ENCODE measurements at regions not wholly inside any gene's neighbourhood (a gene's known extent, or its start where the extent isn't known, plus 50 kb on each side); places are given as distances from the start of the nearest gene placed in this dataset.

DNA sequence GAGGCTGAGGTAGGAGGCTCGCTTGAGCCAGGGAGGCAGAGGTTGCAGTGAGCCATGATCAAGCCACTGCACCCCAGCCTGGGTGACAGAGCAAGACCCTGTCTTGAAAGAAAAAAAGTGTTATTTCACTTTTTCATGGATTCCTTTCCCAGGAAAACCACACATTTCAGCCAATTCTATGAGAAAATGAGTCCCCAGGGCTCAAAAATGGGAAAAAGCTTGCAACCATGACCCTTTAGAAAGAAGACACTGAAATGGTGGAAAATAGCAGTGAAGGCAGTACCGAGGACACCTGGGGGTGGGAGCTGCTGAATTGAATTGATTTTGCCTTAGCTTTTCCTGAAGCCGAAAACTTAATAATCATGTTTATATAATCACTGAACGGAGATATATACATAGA, 284.2 kb upstream of the HDAC4 start:
- DNase-seq, result no peak

DNA sequence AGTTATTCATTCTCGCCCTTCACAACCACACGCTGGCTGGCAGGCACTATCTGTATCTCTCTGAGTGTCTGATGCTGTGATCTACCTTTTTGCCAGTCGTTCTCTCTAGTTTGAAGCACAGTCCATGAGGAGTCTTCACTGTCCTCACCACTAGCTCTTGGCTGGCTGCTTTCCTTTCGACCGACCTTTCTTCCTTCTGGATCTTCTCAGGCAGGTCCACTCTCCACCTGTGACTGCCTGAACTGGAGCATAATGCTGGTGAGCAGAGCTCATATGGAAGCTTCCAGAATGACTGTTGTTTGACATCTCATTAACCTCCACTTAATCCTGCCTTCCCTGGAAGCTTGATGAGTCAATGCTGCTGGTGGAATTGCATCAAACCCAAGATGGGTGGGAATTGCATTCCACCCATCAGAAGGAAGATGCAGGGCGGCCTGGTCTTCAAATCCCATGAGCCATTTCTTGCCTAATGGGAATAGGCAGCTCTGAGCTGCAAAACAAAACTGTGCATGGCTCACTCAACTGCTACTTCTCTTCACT, 283.5 kb upstream of the HDAC4 start:
- no peak for DNase-seq

DNA sequence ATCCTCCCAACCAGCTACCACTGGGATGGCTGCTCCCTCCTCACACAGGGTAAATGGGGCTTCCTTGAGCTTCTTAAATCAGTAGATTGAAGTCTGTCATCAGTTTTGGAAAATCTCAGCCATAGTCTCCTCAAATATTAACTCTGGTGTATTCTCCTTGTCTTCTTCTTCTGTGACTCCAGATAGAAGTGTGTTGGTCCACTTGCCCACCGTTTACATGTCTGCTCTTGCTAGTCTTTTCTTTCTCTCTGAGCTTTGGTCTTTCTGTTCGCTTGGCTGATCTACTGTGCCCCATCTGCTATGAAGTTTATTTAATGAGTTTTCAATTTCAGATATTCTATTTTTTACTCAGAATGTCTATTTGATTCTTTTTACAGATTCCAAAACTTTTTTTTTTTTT, 281.7 kb upstream of the HDAC4 start:
- no peak for DNase-seq

DNA sequence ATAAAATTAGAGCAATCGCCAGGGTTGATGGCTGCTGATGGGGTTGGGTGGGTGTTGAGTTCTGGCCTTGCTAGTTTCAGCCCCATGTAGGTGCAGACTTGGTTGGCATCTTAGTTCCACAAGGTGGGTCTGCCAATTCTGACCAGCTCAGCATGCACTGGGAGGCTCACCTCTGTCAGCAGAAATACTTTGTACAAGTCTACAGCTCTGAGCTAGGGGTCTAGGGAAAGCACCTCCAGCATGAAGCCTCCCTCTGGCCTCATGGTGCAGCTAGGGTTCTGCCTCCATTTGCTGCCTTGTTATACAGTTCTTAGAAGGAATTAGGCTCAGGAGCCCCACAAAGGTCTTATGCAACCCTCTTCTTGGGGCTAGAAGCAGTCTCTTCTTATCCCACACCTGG, 278.9 kb upstream of the HDAC4 start:
- no peak for DNase-seq

- no peak for DNase-seq
Observed at GRCh38 chr2:239678666-239679296, 278.0 kb upstream of the HDAC4 start.

DNA sequence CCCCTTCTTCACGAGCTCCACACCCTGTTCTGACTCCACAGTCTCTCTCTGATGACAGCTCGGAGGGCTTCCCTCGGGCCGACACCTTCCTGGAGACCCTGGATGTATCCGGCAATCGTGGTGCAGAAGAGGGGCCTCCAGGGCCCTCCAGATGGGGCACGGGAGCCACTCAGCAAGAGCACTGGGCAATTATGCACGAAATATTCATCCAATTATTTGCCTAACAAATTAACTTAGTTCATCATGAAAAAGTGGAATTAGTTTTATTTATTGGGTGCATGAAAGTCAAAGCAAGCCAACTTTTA, 277.3 kb upstream of the HDAC4 start:
- DNase-seq, result no peak

GRCh38 chr2:239677453-239678185, 276.8 kb upstream of the HDAC4 start:
- no peak for DNase-seq

GRCh38 chr2:239676716-239677452, 276.1 kb upstream of the HDAC4 start:
- DNase-seq, result no peak

DNA sequence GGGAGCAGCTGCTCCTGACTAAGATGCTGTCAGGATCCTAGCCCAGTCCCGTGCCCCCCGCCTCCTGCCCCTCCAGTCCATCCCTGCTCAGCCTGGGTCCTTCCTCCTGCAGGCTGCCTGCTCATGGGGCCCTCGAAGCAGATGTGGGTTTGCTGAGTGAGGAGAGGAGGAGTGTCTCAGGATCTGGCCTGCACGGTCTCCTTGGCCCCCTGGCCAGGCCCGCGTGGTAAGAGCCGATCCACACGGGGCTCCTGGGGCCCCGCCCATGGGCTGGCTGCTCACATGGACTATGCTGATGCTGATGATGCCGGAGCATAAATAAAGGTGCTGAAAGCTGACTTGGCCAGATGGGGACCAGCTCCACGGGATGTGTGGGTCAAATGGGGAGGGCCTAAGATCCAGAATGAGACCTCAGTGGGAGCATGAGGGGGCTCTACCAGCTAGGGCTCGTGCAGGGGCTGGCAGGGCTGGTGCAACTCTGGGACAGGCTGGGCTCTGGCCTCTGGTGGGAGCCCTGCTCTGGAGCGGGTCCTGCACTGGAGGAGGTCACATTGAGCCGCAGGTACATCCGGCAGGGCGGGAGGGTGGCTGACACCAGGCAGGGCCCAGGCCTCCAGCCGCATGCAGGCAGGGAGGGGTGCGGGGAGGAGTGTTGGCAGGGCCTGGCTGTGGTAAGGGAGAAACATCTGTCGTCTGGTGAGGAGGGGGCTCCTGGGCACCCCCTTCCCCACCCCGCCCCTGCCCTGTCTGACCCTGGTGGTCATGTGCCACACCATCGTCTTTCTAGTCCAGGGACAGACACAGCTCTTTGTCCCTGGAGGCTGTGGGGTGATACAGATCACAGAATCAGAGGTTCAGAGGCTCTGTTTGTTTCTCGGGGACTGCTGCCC, 275.3 kb upstream of the HDAC4 start:
- DNase-seq, result no peak

DNA sequence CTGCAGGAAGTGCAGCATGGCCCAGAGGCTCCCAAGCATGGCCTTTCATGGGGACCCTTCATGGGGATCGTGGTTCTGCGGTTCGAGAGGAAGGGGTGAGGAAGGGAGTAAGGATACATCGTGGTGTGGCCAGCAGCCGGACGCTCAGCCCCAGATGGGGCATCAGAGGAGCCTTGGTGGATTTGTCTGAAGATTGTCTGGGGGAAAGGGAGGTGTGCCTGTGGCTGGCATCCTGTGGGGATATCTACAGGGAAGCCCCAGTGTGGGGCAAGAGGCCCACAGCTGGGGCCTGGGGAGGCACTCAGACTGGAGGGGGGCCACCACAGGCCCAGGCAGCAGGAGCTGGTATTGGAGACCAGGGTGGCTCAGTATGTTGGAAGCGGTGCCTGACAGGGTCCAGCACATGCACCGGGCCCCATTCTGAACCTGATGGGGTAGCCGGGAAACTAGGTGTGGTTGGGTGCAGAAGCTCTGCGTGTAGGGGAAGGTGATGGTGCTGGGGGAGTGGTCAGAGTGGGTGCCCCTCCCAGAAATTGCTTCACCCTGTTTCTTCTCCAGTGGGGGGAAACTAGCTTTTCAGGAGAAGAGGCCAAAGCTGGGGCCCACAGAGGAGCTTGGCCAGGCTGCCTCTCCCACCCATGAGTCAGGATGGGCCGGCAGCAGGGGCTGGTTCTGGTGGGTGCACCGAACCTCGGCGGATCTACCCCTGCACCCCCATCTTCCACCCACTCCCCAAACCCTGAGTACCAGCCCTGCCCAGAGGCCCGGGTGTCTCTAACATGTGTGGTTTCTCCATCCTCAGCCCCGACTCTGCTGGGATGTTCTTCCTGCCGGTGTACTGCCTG, 274.4 kb upstream of the HDAC4 start:
- DNase-seq, result no peak

GRCh38 chr2:239674101-239674980, 273.5 kb upstream of the HDAC4 start:
- DNase-seq, result no peak

DNA sequence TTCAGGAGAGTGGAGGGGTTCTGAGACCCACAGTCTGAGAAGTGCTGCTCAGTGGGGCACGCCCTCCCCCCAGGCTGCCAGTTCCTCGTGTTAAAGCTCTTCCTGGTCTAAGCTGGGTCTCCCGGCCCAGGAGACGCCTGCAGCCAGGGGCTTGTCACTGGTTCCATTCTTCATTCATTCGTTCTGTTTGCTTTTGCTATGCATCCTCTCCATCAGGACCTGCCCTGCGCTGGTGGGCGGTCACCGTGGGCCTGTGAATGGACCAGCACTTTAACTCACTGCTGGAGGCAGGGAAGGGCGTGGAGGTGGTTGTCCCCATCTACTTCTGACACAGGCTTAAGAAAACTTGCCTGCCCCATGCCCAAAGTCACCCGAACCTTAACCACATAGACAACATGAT, 272.8 kb upstream of the HDAC4 start:
- DNase-seq, result no peak

- DNase-seq, result no peak
Observed at GRCh38 chr2:239671916-239672849, 271.4 kb upstream of the HDAC4 start.

- DNase-seq, result no peak
Observed at GRCh38 chr2:239671471-239671870, 270.7 kb upstream of the HDAC4 start.

DNA sequence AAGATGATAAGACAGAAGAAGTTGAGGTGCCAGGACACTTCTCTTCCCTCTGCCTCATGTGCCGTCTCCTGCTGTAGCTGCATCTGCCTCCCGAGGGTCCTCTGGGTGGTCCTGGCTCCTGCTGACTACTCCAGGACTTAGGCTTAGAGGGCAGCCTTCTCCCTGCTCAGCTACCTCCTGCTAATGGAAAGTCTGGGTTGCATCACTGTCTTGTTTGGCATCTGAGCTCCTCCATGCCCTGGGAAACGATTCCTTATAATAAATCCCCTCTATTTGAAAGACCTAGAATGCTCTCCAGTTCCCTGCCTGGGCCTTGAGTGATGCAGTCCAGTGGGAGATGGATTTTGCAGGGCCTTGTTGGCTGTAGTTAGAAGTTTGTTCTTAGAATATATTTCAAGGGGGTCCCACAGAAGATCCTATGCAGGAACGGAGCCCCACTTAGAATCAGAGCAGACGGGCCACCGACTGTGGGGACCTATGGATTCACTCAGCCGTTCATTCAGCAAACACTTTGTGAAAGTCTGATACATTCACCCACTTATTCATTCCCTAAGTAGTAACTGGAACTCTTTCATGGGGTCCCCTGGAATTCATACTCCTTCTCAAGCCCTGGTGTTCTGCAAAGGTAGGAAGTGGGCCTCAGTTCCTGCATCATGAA, 269.8 kb upstream of the HDAC4 start:
- DNase-seq, result no peak

GRCh38 chr2:239669899-239670460, 269.2 kb upstream of the HDAC4 start:
- no peak for DNase-seq

DNA sequence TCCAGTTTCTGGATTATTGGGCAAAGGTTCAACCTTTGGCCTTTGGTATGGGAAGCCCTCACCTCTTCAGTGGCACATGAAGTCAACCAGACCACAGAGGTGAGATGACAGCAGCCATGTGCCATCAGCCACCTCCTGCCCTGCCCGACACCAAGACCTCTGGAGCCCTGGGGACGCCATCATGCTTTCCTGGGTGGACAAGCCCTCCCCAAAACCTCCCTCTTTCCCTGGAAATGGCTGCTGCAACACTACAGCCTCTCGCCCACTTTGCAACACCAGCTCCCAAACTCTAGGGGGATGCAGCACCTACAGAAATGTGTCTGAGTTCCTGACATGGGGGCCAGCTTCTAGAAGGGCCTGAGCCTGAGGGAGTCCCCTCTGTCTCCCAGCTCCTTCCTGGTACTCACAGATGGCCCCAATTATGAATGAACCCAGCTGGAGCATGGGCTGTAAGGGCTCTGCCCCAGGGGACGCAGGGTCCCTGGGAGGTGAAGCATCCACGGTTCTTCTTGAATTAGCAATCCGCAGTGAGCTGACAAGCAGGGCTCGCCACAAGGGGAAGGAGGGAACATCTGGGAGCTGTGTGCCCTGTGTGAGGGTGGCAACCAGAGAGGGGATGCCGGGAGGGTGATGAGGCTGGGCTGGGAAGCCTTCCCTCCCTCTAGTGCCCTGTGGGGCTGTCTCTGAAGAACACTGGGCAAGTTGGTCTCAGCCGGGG, 268.5 kb upstream of the HDAC4 start:
- no peak for DNase-seq

DNA sequence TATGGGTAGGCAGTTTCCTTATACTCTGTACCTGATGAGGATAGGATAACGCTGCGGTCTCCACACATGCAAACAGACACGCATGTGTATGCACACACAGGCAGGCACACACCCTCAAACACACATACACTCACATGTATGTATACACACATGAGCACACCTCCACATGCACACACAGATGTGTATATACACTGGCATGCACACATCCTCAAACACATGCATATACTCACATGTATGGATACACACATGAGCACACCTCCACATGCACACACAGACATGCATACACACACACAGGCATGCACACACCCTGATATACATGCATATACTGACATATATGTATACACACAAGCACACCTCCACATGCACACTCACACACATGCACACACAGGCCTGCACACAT, 267.8 kb upstream of the HDAC4 start:
- no peak for DNase-seq
